ENCODE measurements at regions not wholly inside any gene's neighbourhood (a gene's known extent, or its start where the extent isn't known, plus 50 kb on each side); places are given as distances from the start of the nearest gene placed in this dataset.

GRCh38 chr12:69118516-69118915 lies 120.9 kb upstream of the CPSF6 start:
- TF ChIP-seq CTCF (conservative IDR thresholded peaks at IDR 0.05): no peak
- Histone ChIP-seq H3K9ac (ENCODE audit: extremely low read depth, insufficient read length, low read length) (no peak overlapping the region), H2BK15ac (ENCODE audit: low read depth, low read length) (no peak overlapping the region), H3K79me2 (ENCODE audit: insufficient read depth, low read length) (no peaks in the 10 kb centered on the region), H3K79me1 (ENCODE audit: insufficient read depth, low read depth, low read length, poor library complexity, severe bottlenecking) (no peaks in the 10 kb centered on the region), H3K9me3 (ENCODE audit: control insufficient read depth, low read depth, low read length) (no peaks in the 10 kb centered on the region), H3K56ac (ENCODE audit: insufficient read length, low read depth, low read length) (no peak overlapping the region), H3K18ac (ENCODE audit: insufficient read length, low read depth, low read length) (no peak overlapping the region), H2BK5ac (ENCODE audit: insufficient read length, low read length) (no peak overlapping the region), H3K27me3 (ENCODE audit: insufficient read depth, low read length) (no peaks in the 10 kb centered on the region), H3K23ac (ENCODE audit: insufficient read length, low read depth, low read length) (no peak overlapping the region), H3T11ph (ENCODE audit: low read length) (no peak overlapping the region), H4K5ac (ENCODE audit: insufficient read length, low read depth, low read length) (no peak overlapping the region), H3K4ac (ENCODE audit: low read depth, low read length) (no peak overlapping the region), H3K4me2 (ENCODE audit: insufficient read depth, insufficient read length, low read length) (no peak overlapping the region), H3K23me2 (ENCODE audit: insufficient read length, low read depth, low read length, poor library complexity, severe bottlenecking) (no peaks in the 10 kb centered on the region), H4K20me1 (ENCODE audit: control insufficient read depth, insufficient read depth, insufficient read length) (no peaks in the 10 kb centered on the region), H2BK120ac (ENCODE audit: low read depth, low read length, poor library complexity, severe bottlenecking) (no peak overlapping the region), H3K14ac (ENCODE audit: insufficient read depth, low read length) (no peak overlapping the region), H2BK20ac (ENCODE audit: low read depth, low read length, poor library complexity, severe bottlenecking) (no peak overlapping the region), H3K27ac (ENCODE audit: insufficient read length, low read depth, low read length) (no peak overlapping the region), H3K4me1 (ENCODE audit: insufficient read depth, low read length) (no peaks in the 10 kb centered on the region), H2AFZ (ENCODE audit: low read length) (no peak overlapping the region), H2BK12ac (ENCODE audit: insufficient read length, low read depth, low read length) (no peak overlapping the region), H4K8ac (replicated peaks; ENCODE audit: insufficient read length, low read depth, low read length) (no peak overlapping the region), H2AK5ac (ENCODE audit: insufficient read length, low read length) (no peak overlapping the region), H4K91ac (ENCODE audit: insufficient read length, low read depth, low read length) (no peak overlapping the region)
- Mint-ChIP-seq H3K4me1 (peaks cover 5% of the 10 kb centered on the region in 2 experiments), H3K4me3 (no peak overlapping the region), H3K9me3 (peaks cover 0 to 5% of the 10 kb centered on the region in 2 experiments; a peak in 1 of 5 replicates), H3K27ac (no peak overlapping the region), H3K27me3 (ENCODE audit: low read depth) (no peaks in the 10 kb centered on the region), H3K36me3 (ENCODE audit: insufficient read depth in 1 of 3, low read depth in 3 of 3) (no peaks in the 10 kb centered on the region)
- WGBS (ENCODE audit: extremely low coverage, insufficient read length, low lambda C conversion rate): no CpG with 5 or more reads among the region's 2 CpGs
- no peak for DNase-seq
